GM12873 (cell line): ENCODE measurements at regions not wholly inside any gene's neighbourhood (a gene's known extent, or its start where the extent isn't known, plus 50 kb on each side); places are given as distances from the start of the nearest gene placed in this dataset.

ENCODE experiments used
- CTCF ChIP-seq: IDR thresholded peaks from 2 replicates; pipeline ENCODE4 v1.5.1; 2012; ENCODE audit warnings: low read depth, mild to moderate bottlenecking, moderate library complexity, low read length, control low read depth; ENCODE audit not compliant: insufficient read depth; ENCODE audit errors: missing control alignments

DNA sequence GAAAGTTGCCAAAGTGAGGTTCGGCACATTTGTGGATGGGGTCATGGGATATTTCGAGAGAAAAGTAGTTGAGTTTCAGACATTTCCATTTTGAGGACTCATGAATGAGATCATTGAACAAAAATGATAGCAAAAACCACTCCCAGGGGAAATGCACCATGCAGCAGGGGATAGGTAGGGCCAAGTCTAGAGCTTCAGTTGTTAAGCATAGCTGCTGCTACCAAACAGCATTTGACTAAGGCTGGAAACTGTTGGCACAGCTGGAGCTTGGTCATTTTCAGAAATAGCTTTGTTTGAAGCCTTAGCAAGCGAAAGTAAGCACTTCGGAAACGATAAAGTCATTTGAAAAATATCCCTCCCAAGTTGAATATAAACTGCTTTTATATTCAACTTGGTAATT, 431.8 kb downstream of the SOCS6 start:
- TF ChIP-seq CTCF, result no peak

GRCh38 chr18:70709720-70710119, 420.9 kb downstream of the SOCS6 start:
- TF ChIP-seq CTCF, result no peak

DNA sequence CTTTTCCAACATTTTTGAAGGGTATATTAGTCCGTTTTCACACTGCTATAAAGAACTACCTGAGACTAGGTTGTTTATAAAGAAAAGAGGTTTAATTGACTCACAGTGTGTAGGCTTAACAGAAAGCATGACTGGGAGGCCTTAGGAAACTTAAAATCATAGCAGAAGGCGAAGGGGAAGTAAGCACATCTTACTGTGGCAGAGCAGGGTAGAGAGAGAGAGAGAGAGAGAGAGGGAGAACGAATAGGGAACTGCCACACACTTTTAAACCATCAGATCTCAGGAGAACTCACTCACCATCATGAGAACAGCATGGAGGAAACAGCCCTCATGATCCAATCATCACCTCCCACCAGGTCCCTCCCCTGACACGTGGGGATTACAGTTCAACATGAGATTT, 420.3 kb downstream of the SOCS6 start:
- no peak for TF ChIP-seq CTCF

- no peak for TF ChIP-seq CTCF
These were observed 417.1 kb downstream of the SOCS6 start for GRCh38 chr18:70705831-70706416.

GRCh38 chr18:70700496-70700895, 411.7 kb downstream of the SOCS6 start:
- TF ChIP-seq CTCF, result no peak

DNA sequence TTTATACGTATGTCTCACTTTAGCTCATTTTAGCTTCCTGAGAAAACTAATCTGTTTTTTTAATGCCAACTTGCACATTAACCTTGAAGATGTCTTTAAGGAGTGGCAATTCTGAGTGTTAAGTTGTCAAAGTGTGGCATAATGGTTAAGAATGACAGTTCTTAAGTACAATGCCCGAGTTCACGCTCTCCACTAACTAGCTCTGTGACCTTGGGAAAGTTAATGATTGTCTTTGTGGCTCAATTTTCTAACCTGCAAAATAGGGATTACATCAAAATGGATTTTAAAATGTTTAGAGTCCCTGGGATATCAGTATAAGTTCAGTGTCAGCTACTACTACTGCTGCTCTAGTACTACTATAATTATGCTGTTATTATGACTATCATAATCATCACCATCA, 409.7 kb downstream of the SOCS6 start:
- no peak for TF ChIP-seq CTCF

- no peak for TF ChIP-seq CTCF
These were observed 404.4 kb downstream of the SOCS6 start for GRCh38 chr18:70693246-70693645.
